ENCODE measurements at regions not wholly inside any gene's neighbourhood (a gene's known extent, or its start where the extent isn't known, plus 50 kb on each side); places are given as distances from the start of the nearest gene placed in this dataset.
A peak's percentile ranks its signal among the peaks of the same experiment; 100 is the strongest.
"Not testable (repeated sequence)": the region's sequence is repeated elsewhere in the genome, so short reads cannot be mapped to it uniquely, and the experiment has no call there.

- DNase-seq, result peak; percentile 55
Measured at GRCh38 chr17:73901661-73902415, 257.6 kb upstream of the SDK2 start.

- DNase-seq, result no peak
Measured at GRCh38 chr17:73902416-73903181, 258.4 kb upstream of the SDK2 start.

- DNase-seq, result no peak
Measured at GRCh38 chr17:73906896-73907870, 262.9 kb upstream of the SDK2 start.

- no peak for DNase-seq
Measured at GRCh38 chr17:73909186-73909585, 264.9 kb upstream of the SDK2 start.

GRCh38 chr17:73910206-73910605 is 266.0 kb upstream of the SDK2 start:
- no peak for DNase-seq

- no peak for DNase-seq
Measured at GRCh38 chr17:73910821-73911515, 266.7 kb upstream of the SDK2 start.

- no peak for DNase-seq
Measured at GRCh38 chr17:73911726-73912372, 267.6 kb upstream of the SDK2 start.

- no peak for DNase-seq
Measured at GRCh38 chr17:73912373-73912746, 268.1 kb upstream of the SDK2 start.

- no peak for DNase-seq
Measured at GRCh38 chr17:73914536-73915274, 270.5 kb upstream of the SDK2 start.

- DNase-seq, result not testable (repeated sequence)
Measured at GRCh38 chr17:73919033-73919432, 274.8 kb upstream of the SDK2 start.

- DNase-seq, result no peak
Measured at GRCh38 chr17:73921306-73921705, 277.1 kb upstream of the SDK2 start.

GRCh38 chr17:73924114-73924908 is 279.2 kb upstream of the RPL38 start:
- DNase-seq, result peak; percentile 19

- no peak for DNase-seq
Measured at GRCh38 chr17:73924909-73925186, 278.6 kb upstream of the RPL38 start.

- DNase-seq, result no peak
Measured at GRCh38 chr17:73929860-73930430, 273.5 kb upstream of the RPL38 start.

GRCh38 chr17:73932216-73932749 is 271.2 kb upstream of the RPL38 start:
- no peak for DNase-seq

GRCh38 chr17:73933164-73933766 is 270.2 kb upstream of the RPL38 start:
- DNase-seq, result no peak

GRCh38 chr17:73933871-73934270 is 269.6 kb upstream of the RPL38 start:
- DNase-seq, result no peak

GRCh38 chr17:73934696-73935095 is 268.8 kb upstream of the RPL38 start:
- DNase-seq, result no peak

GRCh38 chr17:73936908-73937627 is 266.4 kb upstream of the RPL38 start:
- no peak for DNase-seq
